ENCODE measurements at regions not wholly inside any gene's neighbourhood (a gene's known extent, or its start where the extent isn't known, plus 50 kb on each side); places are given as distances from the start of the nearest gene placed in this dataset.

DNA sequence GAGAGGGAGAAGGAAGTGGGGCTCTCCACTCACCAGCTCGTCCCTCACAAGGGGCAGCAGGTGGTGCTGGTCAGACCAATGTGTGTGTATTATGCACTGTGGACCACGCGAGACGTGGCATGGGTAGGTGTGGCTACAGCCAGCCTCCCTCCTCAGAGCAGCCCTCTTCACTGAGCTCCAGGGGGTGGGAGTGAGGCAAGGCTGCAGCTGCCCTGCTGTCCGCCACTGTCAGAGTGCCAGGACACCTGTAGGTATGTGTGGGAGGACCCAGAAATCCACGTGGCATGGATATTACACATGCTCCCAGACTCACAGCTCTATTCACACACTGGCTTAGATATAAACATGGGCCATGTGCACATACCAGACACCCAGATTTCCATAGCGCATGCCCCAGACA, 90.3 kb downstream of the VEGFA start:
- TF ChIP-seq CREM (IDR thresholded peaks at IDR 0.05; ENCODE audit: low read depth) (no peak), ZNF24 (IDR thresholded peaks at IDR 0.05) (no peak), EP300 (IDR thresholded peaks at IDR 0.05; ENCODE audit: borderline replicate concordance in 1 of 2, control insufficient read depth in 1 of 2, low read depth in 2 of 2, low read length in 2 of 2) (no peak), GATAD2B (conservative IDR thresholded peaks at IDR 0.05; ENCODE audit: low read depth) (no peak), CREB1 (IDR thresholded peaks at IDR 0.05; ENCODE audit: low read depth) (no peak), EZH2 (IDR thresholded peaks at IDR 0.05; ENCODE audit: borderline replicate concordance, control insufficient read depth, low read depth, low read length) (no peak)
- TF ChIP-seq, protein P1, sequence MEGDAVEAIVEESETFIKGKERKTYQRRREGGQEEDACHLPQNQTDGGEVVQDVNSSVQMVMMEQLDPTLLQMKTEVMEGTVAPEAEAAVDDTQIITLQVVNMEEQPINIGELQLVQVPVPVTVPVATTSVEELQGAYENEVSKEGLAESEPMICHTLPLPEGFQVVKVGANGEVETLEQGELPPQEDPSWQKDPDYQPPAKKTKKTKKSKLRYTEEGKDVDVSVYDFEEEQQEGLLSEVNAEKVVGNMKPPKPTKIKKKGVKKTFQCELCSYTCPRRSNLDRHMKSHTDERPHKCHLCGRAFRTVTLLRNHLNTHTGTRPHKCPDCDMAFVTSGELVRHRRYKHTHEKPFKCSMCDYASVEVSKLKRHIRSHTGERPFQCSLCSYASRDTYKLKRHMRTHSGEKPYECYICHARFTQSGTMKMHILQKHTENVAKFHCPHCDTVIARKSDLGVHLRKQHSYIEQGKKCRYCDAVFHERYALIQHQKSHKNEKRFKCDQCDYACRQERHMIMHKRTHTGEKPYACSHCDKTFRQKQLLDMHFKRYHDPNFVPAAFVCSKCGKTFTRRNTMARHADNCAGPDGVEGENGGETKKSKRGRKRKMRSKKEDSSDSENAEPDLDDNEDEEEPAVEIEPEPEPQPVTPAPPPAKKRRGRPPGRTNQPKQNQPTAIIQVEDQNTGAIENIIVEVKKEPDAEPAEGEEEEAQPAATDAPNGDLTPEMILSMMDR (IDR thresholded peaks at IDR 0.05 in 2 of 3, conservative IDR thresholded peaks at IDR 0.05 in 1 of 3; ENCODE audit: control insufficient read depth in 2 of 3, extremely low read depth in 1 of 3, insufficient read depth in 1 of 3, low read depth in 3 of 3, low read length in 3 of 3) = no peak
